IPS-NIHi11 (cell line): ENCODE measurements at regions not wholly inside any gene's neighbourhood (a gene's known extent, or its start where the extent isn't known, plus 50 kb on each side); places are given as distances from the start of the nearest gene placed in this dataset.
A peak's percentile ranks its signal among the peaks of the same experiment; 100 is the strongest.
"Not testable (repeated sequence)": the region's sequence is repeated elsewhere in the genome, so short reads cannot be mapped to it uniquely, and the experiment has no call there.

Experiments
- DNase-seq: peaks from one replicate; pipeline ENCODE4 v3.0.0; 2012; ENCODE audit warnings: mixed read lengths, low spot score

- DNase-seq, result no peak
Observed at GRCh38 chr10:57689596-57690297, 577.9 kb downstream of the IPMK start.

GRCh38 chr10:57679916-57680315 lies 587.8 kb downstream of the IPMK start:
- DNase-seq, result no peak

- DNase-seq, result no peak
Observed at GRCh38 chr10:57675125-57675524, 592.6 kb downstream of the IPMK start.

- no peak for DNase-seq
Observed at GRCh38 chr10:57673446-57673960, 594.2 kb downstream of the IPMK start.

- DNase-seq, result no peak
Observed at GRCh38 chr10:57664815-57665214, 602.9 kb downstream of the IPMK start.

DNA sequence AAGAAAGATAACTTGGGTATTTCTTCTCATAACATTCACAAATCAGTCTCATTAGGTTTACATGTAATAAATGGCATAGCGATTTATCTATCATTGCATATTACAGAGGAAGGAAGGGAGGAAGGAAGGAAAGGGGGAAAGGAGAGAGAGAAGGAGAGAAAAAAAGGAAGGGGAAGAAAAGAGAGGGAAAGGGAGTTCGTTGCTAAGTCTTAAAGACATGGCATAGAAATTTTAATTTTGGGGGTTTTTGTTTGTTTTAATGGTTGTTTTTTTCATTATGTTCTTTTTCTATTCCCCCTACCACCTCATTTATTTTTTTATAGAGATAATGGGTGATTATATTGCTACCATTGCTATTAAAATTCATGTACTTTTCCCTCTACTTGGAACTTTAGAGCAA lies 604.3 kb downstream of the IPMK start:
- DNase-seq, result no peak

DNA sequence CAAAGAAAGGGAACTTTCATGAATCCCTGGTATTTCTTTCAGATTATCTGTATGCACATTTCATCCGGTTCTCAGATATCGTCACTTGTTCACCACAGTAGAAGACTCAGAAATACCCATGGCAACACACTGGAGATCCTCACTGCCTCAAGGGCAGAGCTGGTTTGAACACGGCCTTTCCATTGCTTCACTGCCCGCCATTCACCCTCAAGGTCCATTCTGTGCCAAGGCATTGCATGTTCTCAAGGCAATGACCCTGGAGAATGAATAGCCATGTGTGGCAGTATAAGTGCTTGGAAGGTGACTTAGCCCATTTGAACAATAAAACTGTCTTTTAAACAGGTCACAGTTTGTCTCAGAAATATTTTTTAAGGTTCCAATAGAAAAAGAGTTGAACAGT lies 606.5 kb downstream of the IPMK start:
- no peak for DNase-seq

- peak; percentile 78 for DNase-seq
Observed at GRCh38 chr10:57657164-57657765, 610.4 kb downstream of the IPMK start.

- DNase-seq, result no peak
Observed at GRCh38 chr10:57654856-57655255, 612.8 kb downstream of the IPMK start.

GRCh38 chr10:57645108-57645507 lies 622.6 kb downstream of the IPMK start:
- not testable (repeated sequence) for DNase-seq

DNA sequence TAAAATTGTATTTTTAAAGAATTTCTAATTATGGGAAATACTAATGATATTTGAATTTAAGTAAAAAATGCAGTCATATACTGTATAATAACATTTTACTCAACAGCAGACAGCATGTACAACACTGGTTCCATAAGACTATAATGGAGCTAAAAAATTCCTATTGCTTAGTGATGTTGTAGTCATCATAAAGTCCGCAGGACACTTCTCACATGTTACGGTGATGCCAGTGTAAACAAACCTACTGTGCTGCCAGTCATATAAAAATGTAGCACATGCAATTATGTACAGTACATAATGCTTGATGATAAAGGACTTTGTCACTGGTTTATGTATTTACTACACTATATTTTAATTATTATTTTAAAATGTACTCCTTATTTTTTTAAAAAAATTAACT lies 629.3 kb downstream of the IPMK start:
- no peak for DNase-seq

DNA sequence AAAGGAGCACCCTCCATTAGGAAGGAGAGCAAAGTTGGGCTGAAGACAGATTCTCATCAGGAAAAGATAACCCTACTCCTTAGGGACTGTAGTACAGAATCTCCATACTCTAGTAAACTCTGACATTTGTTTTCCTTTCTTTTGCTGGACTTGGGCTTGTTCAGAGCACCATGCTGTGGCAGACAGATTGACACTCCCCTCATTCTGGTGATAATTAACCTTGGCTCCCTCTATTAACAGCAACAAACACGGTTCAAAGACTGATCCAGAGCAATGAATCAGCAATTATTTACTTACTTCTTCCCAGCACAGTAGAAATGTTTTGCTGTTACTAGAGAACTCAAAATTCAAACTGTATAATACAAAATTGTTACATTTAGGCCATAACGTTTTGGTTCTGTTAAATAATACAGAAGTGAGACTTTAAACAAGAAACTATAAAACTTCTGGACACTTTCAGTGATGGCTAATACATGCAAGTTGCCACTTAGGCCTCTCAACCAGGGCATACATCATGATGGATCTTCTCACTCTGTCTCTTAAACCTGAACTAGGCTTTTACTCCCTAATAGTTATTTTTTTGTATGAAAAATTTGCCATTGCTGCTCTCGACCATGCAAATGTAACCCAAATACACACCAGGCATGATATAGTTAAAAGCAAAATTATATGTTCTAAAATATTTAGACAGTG lies 639.0 kb downstream of the IPMK start:
- no peak for DNase-seq

GRCh38 chr10:57627642-57628178 lies 640.0 kb downstream of the IPMK start:
- DNase-seq, result peak; percentile 22

DNA sequence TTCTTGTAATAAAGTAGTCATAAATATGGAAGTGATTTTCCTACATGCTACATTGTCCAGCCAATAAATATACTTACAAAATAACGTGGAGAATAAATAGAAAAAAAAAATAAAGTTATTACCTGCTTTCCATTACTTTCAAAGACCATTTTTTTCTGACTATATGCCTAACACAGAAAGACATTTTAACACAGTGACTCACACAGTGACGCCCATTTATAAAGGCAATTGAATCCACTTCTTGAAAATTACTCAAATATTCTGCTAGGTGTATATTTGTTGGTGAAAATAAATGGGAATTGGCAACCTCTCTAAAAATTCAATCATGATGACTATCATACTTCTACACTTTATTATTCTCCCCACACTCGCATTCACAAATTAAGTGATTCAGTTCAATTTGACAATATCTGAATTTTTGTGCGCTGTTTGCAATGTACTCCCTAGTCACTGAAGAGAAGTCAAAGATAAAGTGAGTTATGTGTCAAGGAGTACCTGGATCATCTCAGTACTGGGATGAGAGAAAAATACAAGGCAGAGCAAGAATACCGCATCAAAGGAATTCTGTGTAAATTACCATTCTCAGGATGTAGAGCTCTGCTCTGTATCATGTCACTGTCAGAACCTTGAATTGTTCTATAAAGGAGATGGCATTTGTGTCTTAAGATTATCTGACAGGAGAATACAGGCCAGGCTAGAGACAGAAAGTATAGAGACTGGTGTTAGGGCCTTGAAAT lies 642.7 kb downstream of the IPMK start:
- no peak for DNase-seq

- DNase-seq, result no peak
Observed at GRCh38 chr10:57624066-57624465, 643.6 kb downstream of the IPMK start.

DNA sequence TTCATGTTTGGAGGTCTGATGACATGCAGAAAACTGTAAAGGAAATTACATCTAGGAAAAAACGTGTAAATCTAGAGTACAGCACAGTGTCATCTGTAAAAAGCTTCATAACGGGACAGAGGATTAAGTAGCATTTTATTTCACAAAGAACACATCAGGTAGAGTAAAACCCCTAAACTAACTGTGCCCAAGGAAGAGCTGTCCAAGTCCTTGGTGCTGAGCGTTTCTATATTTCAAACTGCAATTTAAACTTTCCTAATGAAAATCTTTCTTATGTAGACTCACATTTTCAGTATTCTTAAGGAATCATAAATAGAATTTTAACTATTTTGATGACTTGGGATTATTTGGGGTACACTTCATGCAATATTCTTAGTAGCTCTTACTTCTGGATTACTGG lies 646.2 kb downstream of the IPMK start:
- DNase-seq, result no peak

DNA sequence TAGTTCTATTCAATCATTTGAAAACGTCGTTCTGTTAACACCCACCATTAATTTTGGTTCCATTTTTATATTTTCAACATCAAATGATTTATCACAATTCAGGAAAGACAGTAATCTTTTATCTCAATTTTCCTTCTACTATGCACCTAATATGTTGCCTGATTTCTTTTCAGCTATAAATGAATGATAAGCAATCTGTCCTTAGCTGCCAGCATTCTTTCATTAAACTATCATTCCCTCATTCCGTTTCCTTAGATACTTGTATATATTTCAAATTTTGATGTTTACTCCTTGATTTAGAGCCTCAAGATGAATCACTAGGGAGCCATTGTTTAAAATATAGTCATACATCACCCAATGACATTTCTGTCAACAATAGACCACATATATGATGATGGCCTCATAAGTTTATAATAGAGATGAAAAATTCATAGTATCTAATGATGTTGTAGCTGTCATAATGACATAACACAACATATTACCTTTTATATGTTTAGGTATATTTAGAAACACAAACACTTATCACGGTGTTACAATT lies 661.7 kb downstream of the IPMK start:
- DNase-seq, result no peak

DNA sequence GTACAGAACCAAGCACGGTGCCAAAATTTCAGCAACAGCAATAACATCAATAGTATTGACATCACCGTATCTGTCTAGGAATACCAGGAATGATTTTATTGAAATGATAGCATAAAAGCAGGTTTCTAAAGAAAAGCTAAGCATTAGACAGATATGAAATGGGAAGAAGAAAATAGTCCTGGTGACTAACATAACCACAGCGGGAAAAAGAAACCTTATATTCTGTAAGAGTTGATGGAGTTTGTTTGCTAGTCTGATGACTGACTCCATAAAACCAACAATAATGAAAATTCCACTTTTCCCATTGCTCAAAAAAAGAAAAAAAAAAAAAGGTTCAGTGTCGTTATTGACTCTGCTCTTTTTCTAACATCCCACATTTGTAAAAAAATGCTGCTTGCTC lies 668.3 kb downstream of the IPMK start:
- DNase-seq, result no peak

DNA sequence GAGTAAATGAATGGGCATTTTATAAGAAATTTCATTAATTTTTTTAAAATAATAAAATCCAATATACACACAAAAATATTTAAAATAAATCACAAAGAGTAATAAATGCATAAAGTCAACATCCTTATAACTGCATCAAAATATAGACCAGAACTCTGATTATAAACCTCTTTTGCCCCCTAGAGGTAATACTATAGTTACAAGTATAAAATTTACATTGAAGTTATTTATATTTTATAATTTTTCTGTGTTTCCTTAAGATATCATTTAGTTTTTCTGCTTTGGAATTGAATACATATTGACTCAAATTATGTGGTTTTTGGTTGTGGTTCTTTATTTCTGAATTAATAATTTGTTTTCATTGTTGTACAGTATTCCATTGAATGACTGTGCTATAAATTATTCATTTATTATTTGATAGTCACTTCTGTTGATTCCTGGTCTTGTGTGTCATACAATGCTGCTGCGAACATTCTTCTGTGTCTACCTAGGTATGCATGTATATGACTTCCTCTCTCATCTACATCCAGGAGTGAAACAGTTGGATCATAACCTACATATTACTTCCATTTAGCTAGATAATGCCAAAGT lies 673.6 kb downstream of the IPMK start:
- no peak for DNase-seq

- peak; percentile 38 for DNase-seq
Observed at GRCh38 chr10:57579926-57580325, 687.8 kb downstream of the IPMK start.

DNA sequence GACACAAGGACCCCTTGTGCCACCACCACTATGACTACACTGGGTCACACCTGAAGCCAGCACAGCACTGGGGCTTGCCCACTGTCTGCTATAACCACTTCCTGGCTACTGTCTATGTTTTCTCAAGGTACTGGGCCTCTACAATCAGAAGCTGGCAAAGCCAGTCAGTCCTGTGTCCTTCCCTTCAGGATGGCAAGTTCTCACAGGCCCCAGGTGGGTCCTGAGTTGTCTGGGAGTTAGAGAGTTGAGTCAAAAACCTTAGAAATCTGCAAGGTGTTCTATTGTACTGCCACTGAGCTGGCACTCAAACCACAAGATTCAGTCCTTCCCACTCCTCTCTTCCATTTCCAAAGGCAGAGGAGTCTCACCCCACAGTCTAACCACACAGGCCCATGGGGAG lies 705.5 kb downstream of the IPMK start:
- DNase-seq, result no peak

- DNase-seq, result not testable (repeated sequence)
Observed at GRCh38 chr10:57551774-57552173, 715.9 kb downstream of the IPMK start.
